Immature natural killer cell (primary cell): ENCODE measurements at regions not wholly inside any gene's neighbourhood (a gene's known extent, or its start where the extent isn't known, plus 50 kb on each side); places are given as distances from the start of the nearest gene placed in this dataset.

Source experiments
- DNase-seq, 3 donors: peaks; one replicate each; pipeline ENCODE4 v3.0.0; 2022; ENCODE audit warnings: mixed read lengths in 1 of 3
- H3K27ac Mint-ChIP-seq, 6 donors: one replicate each; pipeline ENCODE4 v1.8.0; 2020; ENCODE audit warnings: mixed read lengths in 6 of 6, mild to moderate bottlenecking in 5 of 6, inconsistent platforms in 4 of 6, moderate library complexity in 3 of 6
- H3K27me3 Mint-ChIP-seq, 3 donors: one replicate each; pipeline ENCODE4 v1.8.0; 2020 to 2021; ENCODE audit warnings: low read depth in 3 of 3, mild to moderate bottlenecking in 3 of 3, mixed read lengths in 3 of 3, moderate library complexity in 3 of 3, inconsistent platforms in 1 of 3
- H3K36me3 Mint-ChIP-seq, 3 donors: one replicate each; pipeline ENCODE4 v1.8.0; 2020; ENCODE audit warnings: mixed read lengths in 3 of 3, inconsistent platforms in 2 of 3, mild to moderate bottlenecking in 2 of 3
- H3K4me1 Mint-ChIP-seq, 2 donors: one replicate each; pipeline ENCODE4 v1.8.0; 2020; ENCODE audit warnings: inconsistent platforms in 2 of 2, mild to moderate bottlenecking in 2 of 2, mixed read lengths in 2 of 2, moderate library complexity in 1 of 2
- H3K4me3 Mint-ChIP-seq, 5 donors: one replicate each; pipeline ENCODE4 v1.8.0; 2020; ENCODE audit warnings: mild to moderate bottlenecking in 5 of 5, mixed read lengths in 5 of 5, inconsistent platforms in 3 of 5, moderate library complexity in 3 of 5
- H3K9me3 Mint-ChIP-seq, 6 donors: one replicate each; pipeline ENCODE4 v1.8.0; 2020; ENCODE audit warnings: mild to moderate bottlenecking in 6 of 6, mixed read lengths in 6 of 6, inconsistent platforms in 4 of 6, moderate library complexity in 3 of 6

- H3K27ac Mint-ChIP-seq = no peak overlapping the region
Observed at GRCh38 chr7:41146429-41146828, 556.5 kb downstream of the INHBA start.

GRCh38 chr7:41145656-41146055, 557.2 kb downstream of the INHBA start:
- H3K36me3 Mint-ChIP-seq = no peaks in the 10 kb centered on the region
- peaks cover 4 to 9% (median 5%) of the 10 kb centered on the region in 6 donors for H3K9me3 Mint-ChIP-seq
- no peak overlapping the region for H3K4me3 Mint-ChIP-seq
- DNase-seq = no peak
- H3K27me3 Mint-ChIP-seq = peaks cover 0 to 1% (median 0%) of the 10 kb centered on the region in 3 donors
- H3K27ac Mint-ChIP-seq = no peak overlapping the region
- H3K4me1 Mint-ChIP-seq = no peaks in the 10 kb centered on the region

More at GRCh38 chr7:41146429-41146828, 556.5 kb downstream of the INHBA start:
- H3K4me1 Mint-ChIP-seq = no peaks in the 10 kb centered on the region
- no peak for DNase-seq
- peaks cover 4 to 9% (median 5%) of the 10 kb centered on the region in 6 donors for H3K9me3 Mint-ChIP-seq
- H3K4me3 Mint-ChIP-seq = no peak overlapping the region
- H3K36me3 Mint-ChIP-seq = no peaks in the 10 kb centered on the region
- peaks cover 0 to 1% (median 0%) of the 10 kb centered on the region in 3 donors for H3K27me3 Mint-ChIP-seq

- no peaks in the 10 kb centered on the region for H3K27me3 Mint-ChIP-seq
- DNase-seq = no peak
- no peak overlapping the region for H3K27ac Mint-ChIP-seq
- no peak overlapping the region for H3K4me3 Mint-ChIP-seq
- H3K36me3 Mint-ChIP-seq = peaks cover 0 to 4% (median 0%) of the 10 kb centered on the region in 3 donors
- no peaks in the 10 kb centered on the region for H3K4me1 Mint-ChIP-seq
- H3K9me3 Mint-ChIP-seq = peaks cover 0 to 11% (median 2%) of the 10 kb centered on the region in 6 donors
Observed at GRCh38 chr7:41142904-41143473, 559.9 kb downstream of the INHBA start.

GRCh38 chr7:41139789-41140188, 563.1 kb downstream of the INHBA start:
- Mint-ChIP-seq H3K4me3 (no peak overlapping the region), H3K36me3 (peaks cover 0 to 4% (median 0%) of the 10 kb centered on the region in 3 donors), H3K9me3 (peaks cover 0 to 17% (median 5%) of the 10 kb centered on the region in 6 donors), H3K27me3 (peaks cover 0 to 1% (median 0%) of the 10 kb centered on the region in 3 donors), H3K27ac (no peak overlapping the region), H3K4me1 (no peaks in the 10 kb centered on the region)
- DNase-seq = no peak

- no peaks in the 10 kb centered on the region for H3K4me1 Mint-ChIP-seq
- peaks cover 0 to 17% (median 5%) of the 10 kb centered on the region in 6 donors for H3K9me3 Mint-ChIP-seq
- no peak for DNase-seq
- H3K27me3 Mint-ChIP-seq = peaks cover 0 to 1% (median 0%) of the 10 kb centered on the region in 3 donors
- no peak overlapping the region for H3K4me3 Mint-ChIP-seq
- H3K27ac Mint-ChIP-seq = no peak overlapping the region
- H3K36me3 Mint-ChIP-seq = peaks cover 0 to 4% (median 0%) of the 10 kb centered on the region in 3 donors
Observed at GRCh38 chr7:41136551-41136950, 566.3 kb downstream of the INHBA start.

- H3K36me3 Mint-ChIP-seq = peaks cover 0 to 4% (median 0%) of the 10 kb centered on the region in 3 donors
- DNase-seq = no peak
- peaks cover 0 to 17% (median 5%) of the 10 kb centered on the region in 6 donors for H3K9me3 Mint-ChIP-seq
- H3K4me3 Mint-ChIP-seq = no peak overlapping the region
- H3K27ac Mint-ChIP-seq = no peak overlapping the region
- peaks cover 0 to 1% (median 0%) of the 10 kb centered on the region in 3 donors for H3K27me3 Mint-ChIP-seq
- H3K4me1 Mint-ChIP-seq = no peaks in the 10 kb centered on the region
Observed at GRCh38 chr7:41135511-41135910, 567.4 kb downstream of the INHBA start.

- H3K27me3 Mint-ChIP-seq = peaks cover 0 to 1% (median 0%) of the 10 kb centered on the region in 3 donors
- H3K36me3 Mint-ChIP-seq = peaks cover 0 to 4% (median 0%) of the 10 kb centered on the region in 3 donors
- DNase-seq = no peak
- no peak overlapping the region for H3K27ac Mint-ChIP-seq
- no peak overlapping the region for H3K4me3 Mint-ChIP-seq
- peaks cover 0 to 13% (median 5%) of the 10 kb centered on the region in 6 donors for H3K9me3 Mint-ChIP-seq
- H3K4me1 Mint-ChIP-seq = no peaks in the 10 kb centered on the region
Observed at GRCh38 chr7:41134300-41135255, 568.3 kb downstream of the INHBA start.

GRCh38 chr7:41133690-41134299, 569.1 kb downstream of the INHBA start:
- H3K27me3 Mint-ChIP-seq = peaks cover 0 to 1% (median 0%) of the 10 kb centered on the region in 3 donors
- H3K36me3 Mint-ChIP-seq = no peaks in the 10 kb centered on the region
- no peaks in the 10 kb centered on the region for H3K4me1 Mint-ChIP-seq
- H3K27ac Mint-ChIP-seq = no peak overlapping the region
- H3K4me3 Mint-ChIP-seq = no peak overlapping the region
- no peak for DNase-seq
- H3K9me3 Mint-ChIP-seq = peaks cover 0 to 17% (median 4%) of the 10 kb centered on the region in 6 donors

GRCh38 chr7:41131956-41132355, 570.9 kb downstream of the INHBA start:
- Mint-ChIP-seq H3K9me3 (peaks cover 0 to 10% (median 0%) of the 10 kb centered on the region in 6 donors), H3K27me3 (no peaks in the 10 kb centered on the region), H3K4me1 (no peaks in the 10 kb centered on the region), H3K27ac (no peak overlapping the region), H3K4me3 (no peak overlapping the region), H3K36me3 (no peaks in the 10 kb centered on the region)
- DNase-seq = no peak

GRCh38 chr7:41130561-41131236, 572.2 kb downstream of the INHBA start:
- no peak overlapping the region for H3K4me3 Mint-ChIP-seq
- H3K27me3 Mint-ChIP-seq = no peaks in the 10 kb centered on the region
- H3K9me3 Mint-ChIP-seq = peaks cover 0 to 10% (median 0%) of the 10 kb centered on the region in 6 donors
- no peaks in the 10 kb centered on the region for H3K4me1 Mint-ChIP-seq
- H3K36me3 Mint-ChIP-seq = no peaks in the 10 kb centered on the region
- no peak overlapping the region for H3K27ac Mint-ChIP-seq
- no peak for DNase-seq

- H3K36me3 Mint-ChIP-seq = no peaks in the 10 kb centered on the region
- no peaks in the 10 kb centered on the region for H3K27me3 Mint-ChIP-seq
- H3K4me1 Mint-ChIP-seq = no peaks in the 10 kb centered on the region
- no peak overlapping the region for H3K27ac Mint-ChIP-seq
- H3K9me3 Mint-ChIP-seq = peaks cover 0 to 10% (median 0%) of the 10 kb centered on the region in 6 donors
- no peak for DNase-seq
- no peak overlapping the region for H3K4me3 Mint-ChIP-seq
Observed at GRCh38 chr7:41130086-41130485, 572.8 kb downstream of the INHBA start.

- H3K4me3 Mint-ChIP-seq = no peak overlapping the region
- H3K9me3 Mint-ChIP-seq = peaks cover 0 to 12% (median 4%) of the 10 kb centered on the region in 6 donors
- no peaks in the 10 kb centered on the region for H3K4me1 Mint-ChIP-seq
- no peaks in the 10 kb centered on the region for H3K27me3 Mint-ChIP-seq
- H3K36me3 Mint-ChIP-seq = no peaks in the 10 kb centered on the region
- no peak for DNase-seq
- no peak overlapping the region for H3K27ac Mint-ChIP-seq
Observed at GRCh38 chr7:41125343-41125742, 577.5 kb downstream of the INHBA start.

GRCh38 chr7:41122256-41122987, 580.5 kb downstream of the INHBA start:
- Mint-ChIP-seq H3K36me3 (no peaks in the 10 kb centered on the region), H3K4me3 (no peak overlapping the region), H3K9me3 (peaks cover 0 to 19% (median 5%) of the 10 kb centered on the region in 6 donors), H3K4me1 (no peaks in the 10 kb centered on the region), H3K27ac (no peak overlapping the region), H3K27me3 (no peaks in the 10 kb centered on the region)
- DNase-seq = no peak
